ENCODE measurements at regions not wholly inside any gene's neighbourhood (a gene's known extent, or its start where the extent isn't known, plus 50 kb on each side); places are given as distances from the start of the nearest gene placed in this dataset.

DNA sequence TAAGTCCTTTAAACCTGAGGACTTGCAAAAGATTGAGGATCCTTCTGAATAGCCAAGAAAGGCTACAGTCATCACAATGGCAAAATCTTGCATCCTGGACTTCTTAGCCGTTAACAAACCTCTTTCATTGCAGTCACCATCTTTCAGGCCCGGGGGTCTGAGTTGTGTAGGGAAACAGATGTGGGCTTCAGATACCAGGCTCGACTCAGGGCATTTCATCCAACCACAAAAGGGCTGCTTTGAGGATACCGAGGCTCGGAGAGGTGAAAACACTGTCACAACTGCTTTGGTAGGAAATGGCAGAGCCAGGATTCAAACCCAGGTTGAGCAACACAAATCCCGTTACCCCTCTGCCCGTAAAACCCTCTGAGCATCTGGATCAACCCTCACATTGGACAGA, 147.4 kb downstream of the TFCP2L1 start:
- DNase-seq: no peak
- no peak overlapping the region for H3K4me3 Mint-ChIP-seq
- H3K27ac Mint-ChIP-seq: no peak overlapping the region
- WGBS, 2 experiments (ENCODE audit: insufficient coverage in 1 of 2, insufficient read length in 1 of 2): 92 to 94% methylated on average over 3 to 7 of the region's 7 CpGs
- Histone ChIP-seq H3K27ac (ENCODE audit: low read depth, low read length) (no peak overlapping the region), H3K9ac (ENCODE audit: extremely low read depth, low read length, poor library complexity, severe bottlenecking) (no peak overlapping the region), H3K27me3 (ENCODE audit: control insufficient read depth, insufficient read depth, low read length, poor library complexity, severe bottlenecking) (peaks cover 3% of the 10 kb centered on the region), H3K36me3 (ENCODE audit: control insufficient read depth, insufficient read depth, low read length) (no peaks in the 10 kb centered on the region), H3K4me1 (ENCODE audit: control insufficient read depth, insufficient read depth, low read length) (no peaks in the 10 kb centered on the region), H3K9me3 (ENCODE audit: control insufficient read depth, low read length) (peaks cover 7% of the 10 kb centered on the region), H3K4me3 (ENCODE audit: low read length) (no peak overlapping the region)
- TF ChIP-seq, protein P1, sequence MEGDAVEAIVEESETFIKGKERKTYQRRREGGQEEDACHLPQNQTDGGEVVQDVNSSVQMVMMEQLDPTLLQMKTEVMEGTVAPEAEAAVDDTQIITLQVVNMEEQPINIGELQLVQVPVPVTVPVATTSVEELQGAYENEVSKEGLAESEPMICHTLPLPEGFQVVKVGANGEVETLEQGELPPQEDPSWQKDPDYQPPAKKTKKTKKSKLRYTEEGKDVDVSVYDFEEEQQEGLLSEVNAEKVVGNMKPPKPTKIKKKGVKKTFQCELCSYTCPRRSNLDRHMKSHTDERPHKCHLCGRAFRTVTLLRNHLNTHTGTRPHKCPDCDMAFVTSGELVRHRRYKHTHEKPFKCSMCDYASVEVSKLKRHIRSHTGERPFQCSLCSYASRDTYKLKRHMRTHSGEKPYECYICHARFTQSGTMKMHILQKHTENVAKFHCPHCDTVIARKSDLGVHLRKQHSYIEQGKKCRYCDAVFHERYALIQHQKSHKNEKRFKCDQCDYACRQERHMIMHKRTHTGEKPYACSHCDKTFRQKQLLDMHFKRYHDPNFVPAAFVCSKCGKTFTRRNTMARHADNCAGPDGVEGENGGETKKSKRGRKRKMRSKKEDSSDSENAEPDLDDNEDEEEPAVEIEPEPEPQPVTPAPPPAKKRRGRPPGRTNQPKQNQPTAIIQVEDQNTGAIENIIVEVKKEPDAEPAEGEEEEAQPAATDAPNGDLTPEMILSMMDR (conservative IDR thresholded peaks at IDR 0.05): no peak
- peaks cover 5% of the 10 kb centered on the region for H3K27me3 Mint-ChIP-seq (ENCODE audit: insufficient read depth)
- peaks cover 4% of the 10 kb centered on the region for H3K4me1 Mint-ChIP-seq
- H3K36me3 Mint-ChIP-seq (ENCODE audit: low read depth): no peaks in the 10 kb centered on the region
- H3K9me3 Mint-ChIP-seq: peaks cover 9% of the 10 kb centered on the region

DNA sequence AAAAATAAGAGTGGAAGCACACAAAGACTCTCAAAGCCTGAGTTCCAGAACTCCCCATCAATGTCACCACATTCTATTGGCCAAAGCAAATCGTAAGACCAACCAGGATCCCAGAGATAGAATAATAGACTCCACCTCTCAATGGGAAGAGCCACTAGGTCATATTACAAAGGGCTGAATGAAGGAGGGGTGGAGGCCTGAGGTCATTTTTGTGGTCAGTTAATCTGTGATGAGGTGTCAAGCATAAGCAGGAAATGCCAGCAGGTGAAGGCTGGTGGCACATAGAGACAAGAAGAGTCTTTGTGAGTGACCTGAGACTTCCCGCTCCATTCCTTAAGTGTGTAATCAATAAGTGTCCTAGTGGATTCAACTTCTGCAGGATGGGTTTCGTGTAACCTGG, 144.3 kb downstream of the TFCP2L1 start:
- no peak overlapping the region for H3K4me3 ChIP-seq (ENCODE audit: low read length)
- H3K27me3 Mint-ChIP-seq (ENCODE audit: insufficient read depth): peaks cover 5% of the 10 kb centered on the region
- no peak overlapping the region for H3K27ac Mint-ChIP-seq
- no peak overlapping the region for H3K27ac ChIP-seq (ENCODE audit: low read depth, low read length)
- peaks cover 3% of the 10 kb centered on the region for H3K27me3 ChIP-seq (ENCODE audit: control insufficient read depth, insufficient read depth, low read length, poor library complexity, severe bottlenecking)
- DNase-seq: no peak
- H3K36me3 Mint-ChIP-seq (ENCODE audit: low read depth): no peaks in the 10 kb centered on the region
- TF ChIP-seq, protein P1 (conservative IDR thresholded peaks at IDR 0.05): no peak
- no peak overlapping the region for H3K4me3 Mint-ChIP-seq
- peaks cover 8% of the 10 kb centered on the region for H3K9me3 Mint-ChIP-seq
- H3K4me1 ChIP-seq (ENCODE audit: control insufficient read depth, insufficient read depth, low read length): no peaks in the 10 kb centered on the region
- peaks cover 7% of the 10 kb centered on the region for H3K9me3 ChIP-seq (ENCODE audit: control insufficient read depth, low read length)
- no peak overlapping the region for H3K9ac ChIP-seq (ENCODE audit: extremely low read depth, low read length, poor library complexity, severe bottlenecking)
- 89 to 94% methylated on average over 2 to 3 of the region's 3 CpGs for WGBS, 2 experiments (ENCODE audit: insufficient coverage in 1 of 2, insufficient read length in 1 of 2)
- peaks cover 4% of the 10 kb centered on the region for H3K4me1 Mint-ChIP-seq
- H3K36me3 ChIP-seq (ENCODE audit: control insufficient read depth, insufficient read depth, low read length): no peaks in the 10 kb centered on the region

DNA sequence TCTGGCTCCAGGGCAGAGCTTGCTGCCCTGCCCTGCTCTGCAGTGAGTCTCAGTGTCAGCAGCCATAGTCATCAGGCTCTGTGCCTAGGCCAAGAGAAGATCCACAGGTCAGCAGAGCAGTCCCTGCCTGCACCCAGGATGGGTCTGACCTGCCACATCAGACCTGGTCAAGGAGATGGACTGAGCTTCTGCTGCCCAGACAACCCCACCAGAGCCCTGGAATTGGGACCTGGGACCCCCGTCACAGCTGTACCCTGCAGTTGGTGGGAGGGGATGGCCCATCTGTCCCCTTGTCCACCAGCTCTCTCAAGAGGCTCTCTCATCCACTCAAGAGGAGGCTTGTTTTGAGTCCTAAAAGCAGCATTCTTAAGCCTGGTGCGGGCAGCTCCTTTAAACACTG, 142.6 kb downstream of the TFCP2L1 start:
- H3K4me3 Mint-ChIP-seq: no peak overlapping the region
- H3K27ac ChIP-seq (ENCODE audit: low read depth, low read length): no peak overlapping the region
- peaks cover 4% of the 10 kb centered on the region for H3K4me1 Mint-ChIP-seq
- no peak overlapping the region for H3K9ac ChIP-seq (ENCODE audit: extremely low read depth, low read length, poor library complexity, severe bottlenecking)
- no peaks in the 10 kb centered on the region for H3K9me3 Mint-ChIP-seq
- no peaks in the 10 kb centered on the region for H3K36me3 ChIP-seq (ENCODE audit: control insufficient read depth, insufficient read depth, low read length)
- no peak overlapping the region for H3K27ac Mint-ChIP-seq
- TF ChIP-seq, protein P1 (conservative IDR thresholded peaks at IDR 0.05): no peak
- no peak overlapping the region for H3K4me3 ChIP-seq (ENCODE audit: low read length)
- DNase-seq: no peak
- no peaks in the 10 kb centered on the region for H3K36me3 Mint-ChIP-seq (ENCODE audit: low read depth)
- WGBS, 2 experiments (ENCODE audit: insufficient coverage in 1 of 2, insufficient read length in 1 of 2): 90% methylated on average over 2 of the region's 2 CpGs; no CpG with 5 or more reads in 1 of the 2 experiments
- peaks cover 2% of the 10 kb centered on the region for H3K27me3 Mint-ChIP-seq (ENCODE audit: insufficient read depth)
- H3K9me3 ChIP-seq (ENCODE audit: control insufficient read depth, low read length): peaks cover 7% of the 10 kb centered on the region
- H3K27me3 ChIP-seq (ENCODE audit: control insufficient read depth, insufficient read depth, low read length, poor library complexity, severe bottlenecking): no peaks in the 10 kb centered on the region
- H3K4me1 ChIP-seq (ENCODE audit: control insufficient read depth, insufficient read depth, low read length): no peaks in the 10 kb centered on the region
